HL-60 (cell line): ENCODE measurements at regions not wholly inside any gene's neighbourhood (a gene's known extent, or its start where the extent isn't known, plus 50 kb on each side); places are given as distances from the start of the nearest gene placed in this dataset.

Experiments
- GABPA ChIP-seq: IDR thresholded peaks from 2 replicates; pipeline ENCODE4 v1.6.1; 2012; ENCODE audit warnings: low read depth
- POLR2AphosphoS5 ChIP-seq: IDR thresholded peaks from 2 replicates; pipeline ENCODE4 v1.6.1; 2012; ENCODE audit warnings: low read depth
- SPI1 ChIP-seq: IDR thresholded peaks from 2 replicates; pipeline ENCODE4 v1.6.1; 2012; ENCODE audit warnings: low read depth, mild to moderate bottlenecking, borderline replicate concordance
- TF ChIP-seq, protein P1 (sequence below): IDR thresholded peaks from one replicate; pipeline ENCODE4 v1.5.1; 2011; ENCODE audit warnings: low read length, control low read depth, inconsistent platforms; ENCODE audit not compliant: insufficient read depth
- TF ChIP-seq, protein P2 (sequence below): IDR thresholded peaks from 2 replicates; pipeline ENCODE4 v1.6.1; 2012; ENCODE audit warnings: low read depth; ENCODE audit not compliant: insufficient replicate concordance

- TF ChIP-seq POLR2AphosphoS5 (no peak), SPI1 (no peak), GABPA (no peak)
- TF ChIP-seq, protein P1, sequence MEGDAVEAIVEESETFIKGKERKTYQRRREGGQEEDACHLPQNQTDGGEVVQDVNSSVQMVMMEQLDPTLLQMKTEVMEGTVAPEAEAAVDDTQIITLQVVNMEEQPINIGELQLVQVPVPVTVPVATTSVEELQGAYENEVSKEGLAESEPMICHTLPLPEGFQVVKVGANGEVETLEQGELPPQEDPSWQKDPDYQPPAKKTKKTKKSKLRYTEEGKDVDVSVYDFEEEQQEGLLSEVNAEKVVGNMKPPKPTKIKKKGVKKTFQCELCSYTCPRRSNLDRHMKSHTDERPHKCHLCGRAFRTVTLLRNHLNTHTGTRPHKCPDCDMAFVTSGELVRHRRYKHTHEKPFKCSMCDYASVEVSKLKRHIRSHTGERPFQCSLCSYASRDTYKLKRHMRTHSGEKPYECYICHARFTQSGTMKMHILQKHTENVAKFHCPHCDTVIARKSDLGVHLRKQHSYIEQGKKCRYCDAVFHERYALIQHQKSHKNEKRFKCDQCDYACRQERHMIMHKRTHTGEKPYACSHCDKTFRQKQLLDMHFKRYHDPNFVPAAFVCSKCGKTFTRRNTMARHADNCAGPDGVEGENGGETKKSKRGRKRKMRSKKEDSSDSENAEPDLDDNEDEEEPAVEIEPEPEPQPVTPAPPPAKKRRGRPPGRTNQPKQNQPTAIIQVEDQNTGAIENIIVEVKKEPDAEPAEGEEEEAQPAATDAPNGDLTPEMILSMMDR = no peak
- TF ChIP-seq, protein P2, sequence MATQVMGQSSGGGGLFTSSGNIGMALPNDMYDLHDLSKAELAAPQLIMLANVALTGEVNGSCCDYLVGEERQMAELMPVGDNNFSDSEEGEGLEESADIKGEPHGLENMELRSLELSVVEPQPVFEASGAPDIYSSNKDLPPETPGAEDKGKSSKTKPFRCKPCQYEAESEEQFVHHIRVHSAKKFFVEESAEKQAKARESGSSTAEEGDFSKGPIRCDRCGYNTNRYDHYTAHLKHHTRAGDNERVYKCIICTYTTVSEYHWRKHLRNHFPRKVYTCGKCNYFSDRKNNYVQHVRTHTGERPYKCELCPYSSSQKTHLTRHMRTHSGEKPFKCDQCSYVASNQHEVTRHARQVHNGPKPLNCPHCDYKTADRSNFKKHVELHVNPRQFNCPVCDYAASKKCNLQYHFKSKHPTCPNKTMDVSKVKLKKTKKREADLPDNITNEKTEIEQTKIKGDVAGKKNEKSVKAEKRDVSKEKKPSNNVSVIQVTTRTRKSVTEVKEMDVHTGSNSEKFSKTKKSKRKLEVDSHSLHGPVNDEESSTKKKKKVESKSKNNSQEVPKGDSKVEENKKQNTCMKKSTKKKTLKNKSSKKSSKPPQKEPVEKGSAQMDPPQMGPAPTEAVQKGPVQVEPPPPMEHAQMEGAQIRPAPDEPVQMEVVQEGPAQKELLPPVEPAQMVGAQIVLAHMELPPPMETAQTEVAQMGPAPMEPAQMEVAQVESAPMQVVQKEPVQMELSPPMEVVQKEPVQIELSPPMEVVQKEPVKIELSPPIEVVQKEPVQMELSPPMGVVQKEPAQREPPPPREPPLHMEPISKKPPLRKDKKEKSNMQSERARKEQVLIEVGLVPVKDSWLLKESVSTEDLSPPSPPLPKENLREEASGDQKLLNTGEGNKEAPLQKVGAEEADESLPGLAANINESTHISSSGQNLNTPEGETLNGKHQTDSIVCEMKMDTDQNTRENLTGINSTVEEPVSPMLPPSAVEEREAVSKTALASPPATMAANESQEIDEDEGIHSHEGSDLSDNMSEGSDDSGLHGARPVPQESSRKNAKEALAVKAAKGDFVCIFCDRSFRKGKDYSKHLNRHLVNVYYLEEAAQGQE = no peak
These were observed 561.3 kb downstream of the IGSF11 start for GRCh38 chr3:118473343-118473742.
